ENCODE measurements at regions not wholly inside any gene's neighbourhood (a gene's known extent, or its start where the extent isn't known, plus 50 kb on each side); places are given as distances from the start of the nearest gene placed in this dataset.

DNA sequence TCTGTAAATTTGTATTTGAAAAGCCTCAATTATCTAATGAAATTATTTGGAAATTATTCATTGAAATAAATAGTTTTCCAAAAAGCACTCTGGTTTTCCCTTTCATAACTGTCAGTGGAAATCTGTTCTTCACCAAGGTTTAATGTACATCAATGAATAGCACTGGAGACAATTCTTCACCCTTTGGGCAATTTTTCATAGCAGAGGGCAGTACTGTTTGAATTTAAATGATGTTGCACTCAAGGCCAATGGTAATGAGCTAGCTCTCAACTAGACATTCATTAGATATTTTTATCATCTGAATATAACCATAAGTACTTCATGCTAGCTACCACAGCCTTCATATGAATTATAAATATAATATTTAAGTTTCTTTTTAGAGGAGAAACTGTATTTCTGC is 658.2 kb upstream of the CCDC54 start:
- Histone ChIP-seq H3K9me3 (ENCODE audit: control insufficient read depth in 4 of 4, low read length in 3 of 4) (peaks cover 0 to 4% (median 1%) of the 10 kb centered on the region in 4 donors), H3K27ac (ENCODE audit: low read depth in 1 of 2, low read length in 2 of 2) (no peak overlapping the region), H3K27me3 (ENCODE audit: control insufficient read depth in 4 of 4, insufficient read depth in 4 of 4, low read length in 3 of 4) (no peaks in the 10 kb centered on the region)

DNA sequence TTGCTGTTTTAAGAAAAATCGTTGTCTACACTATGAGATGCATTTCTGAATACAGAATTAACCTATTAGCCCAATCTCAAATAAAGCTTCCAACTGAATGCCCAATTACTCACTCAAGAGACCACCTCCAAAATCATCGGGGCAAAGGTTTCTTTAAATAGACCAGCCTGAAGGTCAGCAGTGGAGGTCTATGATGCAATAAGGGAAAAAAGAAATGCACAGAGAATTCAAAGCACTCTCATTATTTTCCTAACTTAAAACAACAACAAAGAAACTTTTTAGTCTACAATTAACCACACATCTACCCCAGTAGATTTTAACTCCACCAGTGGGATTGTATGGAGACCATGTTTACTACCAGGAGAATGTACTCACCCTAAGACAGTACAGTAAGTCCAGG is 657.7 kb upstream of the CCDC54 start:
- no peaks in the 10 kb centered on the region for H3K4me1 ChIP-seq (ENCODE audit: control insufficient read depth in 4 of 4, insufficient read depth in 4 of 4, low read length in 3 of 4)
- no peaks in the 10 kb centered on the region for H3K27me3 ChIP-seq (ENCODE audit: control insufficient read depth in 4 of 4, insufficient read depth in 4 of 4, low read length in 3 of 4)
- no peak overlapping the region for H3K9ac ChIP-seq (ENCODE audit: low read depth in 1 of 2, low read length in 2 of 2)
- no peak overlapping the region for H3K27ac ChIP-seq (ENCODE audit: low read depth in 1 of 2, low read length in 2 of 2)
- whole genome bisulfite sequencing = 51% methylated on average over 2 of the region's 2 CpGs
- peaks cover 0 to 4% (median 1%) of the 10 kb centered on the region in 4 donors for H3K9me3 ChIP-seq (ENCODE audit: control insufficient read depth in 4 of 4, low read length in 3 of 4)
- TF ChIP-seq, protein P1, sequence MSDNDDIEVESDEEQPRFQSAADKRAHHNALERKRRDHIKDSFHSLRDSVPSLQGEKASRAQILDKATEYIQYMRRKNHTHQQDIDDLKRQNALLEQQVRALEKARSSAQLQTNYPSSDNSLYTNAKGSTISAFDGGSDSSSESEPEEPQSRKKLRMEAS (IDR thresholded peaks at IDR 0.05) = no peak
- TF ChIP-seq, protein P2, sequence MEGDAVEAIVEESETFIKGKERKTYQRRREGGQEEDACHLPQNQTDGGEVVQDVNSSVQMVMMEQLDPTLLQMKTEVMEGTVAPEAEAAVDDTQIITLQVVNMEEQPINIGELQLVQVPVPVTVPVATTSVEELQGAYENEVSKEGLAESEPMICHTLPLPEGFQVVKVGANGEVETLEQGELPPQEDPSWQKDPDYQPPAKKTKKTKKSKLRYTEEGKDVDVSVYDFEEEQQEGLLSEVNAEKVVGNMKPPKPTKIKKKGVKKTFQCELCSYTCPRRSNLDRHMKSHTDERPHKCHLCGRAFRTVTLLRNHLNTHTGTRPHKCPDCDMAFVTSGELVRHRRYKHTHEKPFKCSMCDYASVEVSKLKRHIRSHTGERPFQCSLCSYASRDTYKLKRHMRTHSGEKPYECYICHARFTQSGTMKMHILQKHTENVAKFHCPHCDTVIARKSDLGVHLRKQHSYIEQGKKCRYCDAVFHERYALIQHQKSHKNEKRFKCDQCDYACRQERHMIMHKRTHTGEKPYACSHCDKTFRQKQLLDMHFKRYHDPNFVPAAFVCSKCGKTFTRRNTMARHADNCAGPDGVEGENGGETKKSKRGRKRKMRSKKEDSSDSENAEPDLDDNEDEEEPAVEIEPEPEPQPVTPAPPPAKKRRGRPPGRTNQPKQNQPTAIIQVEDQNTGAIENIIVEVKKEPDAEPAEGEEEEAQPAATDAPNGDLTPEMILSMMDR (IDR thresholded peaks at IDR 0.05; ENCODE audit: low read depth, low read length, missing input control) = no peak
- TF ChIP-seq, protein P3, sequence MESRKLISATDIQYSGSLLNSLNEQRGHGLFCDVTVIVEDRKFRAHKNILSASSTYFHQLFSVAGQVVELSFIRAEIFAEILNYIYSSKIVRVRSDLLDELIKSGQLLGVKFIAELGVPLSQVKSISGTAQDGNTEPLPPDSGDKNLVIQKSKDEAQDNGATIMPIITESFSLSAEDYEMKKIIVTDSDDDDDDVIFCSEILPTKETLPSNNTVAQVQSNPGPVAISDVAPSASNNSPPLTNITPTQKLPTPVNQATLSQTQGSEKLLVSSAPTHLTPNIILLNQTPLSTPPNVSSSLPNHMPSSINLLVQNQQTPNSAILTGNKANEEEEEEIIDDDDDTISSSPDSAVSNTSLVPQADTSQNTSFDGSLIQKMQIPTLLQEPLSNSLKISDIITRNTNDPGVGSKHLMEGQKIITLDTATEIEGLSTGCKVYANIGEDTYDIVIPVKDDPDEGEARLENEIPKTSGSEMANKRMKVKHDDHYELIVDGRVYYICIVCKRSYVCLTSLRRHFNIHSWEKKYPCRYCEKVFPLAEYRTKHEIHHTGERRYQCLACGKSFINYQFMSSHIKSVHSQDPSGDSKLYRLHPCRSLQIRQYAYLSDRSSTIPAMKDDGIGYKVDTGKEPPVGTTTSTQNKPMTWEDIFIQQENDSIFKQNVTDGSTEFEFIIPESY (IDR thresholded peaks at IDR 0.05) = no peak
- TF ChIP-seq YY1 (IDR thresholded peaks at IDR 0.05) (no peak), REST (IDR thresholded peaks at IDR 0.05) (no peak), RAD21 (IDR thresholded peaks at IDR 0.05) (no peak), TAF1 (conservative IDR thresholded peaks at IDR 0.05) (no peak), FOXA2 (IDR thresholded peaks at IDR 0.05) (no peak), FOXA1 (IDR thresholded peaks at IDR 0.05) (no peak), SP1 (IDR thresholded peaks at IDR 0.05) (no peak), EGR1 (IDR thresholded peaks at IDR 0.05; ENCODE audit: low read depth in 2 of 2) (no peak), HNF4A (conservative IDR thresholded peaks at IDR 0.05) (no peak), RXRA (IDR thresholded peaks at IDR 0.05) (no peak), GABPA (IDR thresholded peaks at IDR 0.05 in 1 of 2, conservative IDR thresholded peaks at IDR 0.05 in 1 of 2) (no peak), NR2F2 (IDR thresholded peaks at IDR 0.05) (no peak), HNF4G (IDR thresholded peaks at IDR 0.05) (no peak), JUND (IDR thresholded peaks at IDR 0.05) (no peak)
- TF ChIP-seq, protein P4, sequence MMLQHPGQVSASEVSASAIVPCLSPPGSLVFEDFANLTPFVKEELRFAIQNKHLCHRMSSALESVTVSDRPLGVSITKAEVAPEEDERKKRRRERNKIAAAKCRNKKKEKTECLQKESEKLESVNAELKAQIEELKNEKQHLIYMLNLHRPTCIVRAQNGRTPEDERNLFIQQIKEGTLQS (IDR thresholded peaks at IDR 0.05) = no peak
- DNase-seq (ENCODE audit: low spot score) = no peak
- no peaks in the 10 kb centered on the region for H3K36me3 ChIP-seq (ENCODE audit: control insufficient read depth in 4 of 4, insufficient read depth in 3 of 4, low read depth in 1 of 4, low read length in 3 of 4)
- H3K4me3 ChIP-seq (ENCODE audit: low read depth in 1 of 3, low read length in 3 of 3) = no peak overlapping the region

More for the DNA sequence above, 658.2 kb upstream of the CCDC54 start:
- no peak overlapping the region for H3K4me3 ChIP-seq (ENCODE audit: low read depth in 1 of 3, low read length in 3 of 3)
- DNase-seq (ENCODE audit: low spot score) = no peak
- no peaks in the 10 kb centered on the region for H3K36me3 ChIP-seq (ENCODE audit: control insufficient read depth in 4 of 4, insufficient read depth in 3 of 4, low read depth in 1 of 4, low read length in 3 of 4)
- H3K4me1 ChIP-seq (ENCODE audit: control insufficient read depth in 4 of 4, insufficient read depth in 4 of 4, low read length in 3 of 4) = no peaks in the 10 kb centered on the region
- TF ChIP-seq TAF1 (conservative IDR thresholded peaks at IDR 0.05) (no peak), SP1 (IDR thresholded peaks at IDR 0.05) (no peak), RAD21 (IDR thresholded peaks at IDR 0.05) (no peak), HNF4G (IDR thresholded peaks at IDR 0.05) (no peak), NR2F2 (IDR thresholded peaks at IDR 0.05) (no peak), YY1 (IDR thresholded peaks at IDR 0.05) (no peak)
- TF ChIP-seq, protein P4 (IDR thresholded peaks at IDR 0.05) = no peak
- TF ChIP-seq, protein P2 (IDR thresholded peaks at IDR 0.05; ENCODE audit: low read depth, low read length, missing input control) = no peak
- H3K9ac ChIP-seq (ENCODE audit: low read depth in 1 of 2, low read length in 2 of 2) = no peak overlapping the region

All from liver (tissue), 8 donors.